K562 (cell line): ENCODE measurements at regions not wholly inside any gene's neighbourhood (a gene's known extent, or its start where the extent isn't known, plus 50 kb on each side); places are given as distances from the start of the nearest gene placed in this dataset.

Source experiments
- ATAC-seq: fragments of 200-7000 bp; cut with Tn5 transposase; 3 replicates; pipeline ENCODE4 v1.9.1; 2020; ENCODE audit warnings: moderate library complexity
- BruUV-seq: library from RNA; stranded (reverse); fragments of 400-500 nt; replicated peaks from 2 replicates; lab custom pipeline; 2021; lab: Mats Ljungman, UMichigan
- CTCF ChIA-PET: fragments of 300-600 bp; formaldehyde crosslinking; extraction: SDS; loops from one replicate; lab custom pipeline; 2021; ENCODE audit warnings: low intra/inter-chr PET ratio; lab: Yijun Ruan, JAX
- POLR2A ChIA-PET: fragments of 300-600, 350-650 bp; sonication (Branson Sonifier 250); formaldehyde crosslinking; extraction: SDS; loops from one replicate; lab custom pipeline; 2021; ENCODE audit warnings: antibody characterized with exemption, inconsistent platforms; lab: Yijun Ruan, JAX
- DNase-seq, 4 experiments: peaks; one replicate each; pipeline versions ENCODE4 v3.0.0 to v3.0.0-alpha.2; 2011 to 2018; ENCODE audit warnings: low spot score in 3 of 4, mixed read lengths in 3 of 4; ENCODE audit errors: extremely low read depth in 1 of 4
- FAIRE-seq: peaks from 2 replicates; lab custom pipeline; 2011; peaks lifted over from hg19 to GRCh38; lab: Jason Lieb, UNC
- H2AFZ ChIP-seq: 2 replicates; pipeline ENCODE4 v1.6.0; 2011; ENCODE audit warnings: low read depth, low read length, control low read depth, inconsistent platforms
- H3K27ac ChIP-seq: fragments of 200-600 bp; 3 replicates; pipeline ENCODE4 v1.8.0; 2011; ENCODE audit warnings: low read depth, mild to moderate bottlenecking, control low read depth, inconsistent platforms, low read length, moderate library complexity, mixed read lengths; ENCODE audit errors: extremely low read depth
- H3K27me3 ChIP-seq, 2 experiments: fragments of 300-600 bp in 1 of 2; 2 replicates in 1 of 2; 3 replicates in 1 of 2; pipeline versions ENCODE4 v1.6.0 to v1.8.0; 2011; ENCODE audit warnings: inconsistent platforms in 2 of 2, low read length in 2 of 2, mild to moderate bottlenecking in 1 of 2, mixed read lengths in 1 of 2, moderate library complexity in 1 of 2; ENCODE audit not compliant: control insufficient read depth in 2 of 2, insufficient read depth in 2 of 2
- H3K36me3 ChIP-seq: fragments of 300-600 bp; 3 replicates; pipeline ENCODE4 v1.8.0; 2011; ENCODE audit warnings: mild to moderate bottlenecking, low read length, inconsistent platforms; ENCODE audit not compliant: control insufficient read depth, insufficient read depth
- H3K4me1 ChIP-seq, 2 experiments: fragments of 200-600 bp in 1 of 2; replicated peaks in 1 of 2; 2 replicates in 1 of 2; 3 replicates in 1 of 2; pipeline versions ENCODE4 v1.5.1 to v1.8.0; 2011; ENCODE audit warnings: inconsistent platforms in 2 of 2, low read length in 2 of 2, mild to moderate bottlenecking in 1 of 2, mixed read lengths in 1 of 2, moderate library complexity in 1 of 2; ENCODE audit not compliant: control insufficient read depth in 2 of 2, insufficient read depth in 2 of 2
- H3K4me2 ChIP-seq: 2 replicates; pipeline ENCODE4 v1.6.1; 2011; ENCODE audit warnings: low read length, control low read depth, inconsistent platforms, mixed read lengths; ENCODE audit not compliant: insufficient read depth
- H3K4me3 ChIP-seq: fragments of 200-600 bp; sonication (generic), shearing (Covaris generic); 2 replicates; pipeline ENCODE4 v1.5.1; 2016; ENCODE audit warnings: control low read depth, inconsistent platforms
- H3K79me2 ChIP-seq: fragments of 200-600 bp; 3 replicates; pipeline ENCODE4 v1.8.0; 2011; ENCODE audit warnings: low read length, inconsistent platforms; ENCODE audit not compliant: control insufficient read depth, insufficient read depth
- H3K9ac ChIP-seq, 2 experiments: 2 replicates each; pipeline versions ENCODE4 v1.6.0 to v1.6.1; 2011; ENCODE audit warnings: low read depth in 2 of 2, low read length in 2 of 2, control low read depth in 1 of 2, inconsistent platforms in 1 of 2, mild to moderate bottlenecking in 1 of 2, mixed read lengths in 1 of 2; ENCODE audit not compliant: insufficient read depth in 1 of 2
- H3K9me1 ChIP-seq: one replicate; pipeline ENCODE4 v1.6.0; 2011; ENCODE audit warnings: inconsistent platforms, mild to moderate bottlenecking, low read length, moderate library complexity; ENCODE audit not compliant: control insufficient read depth, insufficient read depth
- H3K9me3 ChIP-seq: replicated peaks from 2 replicates; pipeline ENCODE4 v1.5.1; 2011; ENCODE audit warnings: low read depth, low read length, inconsistent platforms; ENCODE audit not compliant: control insufficient read depth, insufficient read depth
- H4K20me1 ChIP-seq: replicated peaks from 2 replicates; pipeline ENCODE4 v1.6.1; 2011; ENCODE audit warnings: low read length, inconsistent platforms, mixed read lengths; ENCODE audit not compliant: control insufficient read depth, insufficient read depth
- BHLHE40 ChIP-seq: IDR thresholded peaks from 2 replicates; pipeline ENCODE4 v1.6.1; 2011; ENCODE audit warnings: low read length, improper control_type of control experiment
- CBX1 ChIP-seq: sonication (generic); IDR thresholded peaks from 2 replicates; pipeline ENCODE4 v1.6.1; 2016; ENCODE audit warnings: antibody characterized with exemption, low read depth, mild to moderate bottlenecking
- DMBX1 ChIP-seq: fragments of 250-450 bp; sonication (Bioruptor Pico); IDR thresholded peaks from 2 replicates; pipeline ENCODE4 v1.8.0; 2022; ENCODE audit warnings: inconsistent platforms, mild to moderate bottlenecking, moderate library complexity, borderline replicate concordance
- HDGF ChIP-seq: fragments of 450-650 bp; IDR thresholded peaks from 2 replicates; pipeline ENCODE4 v1.6.1; 2016
- HNRNPH1 ChIP-seq: fragments of 200-400 bp; formaldehyde crosslinking; optimal IDR thresholded peaks from 2 replicates; pipeline ENCODE3; 2017; ENCODE audit warnings: low read depth, mild to moderate bottlenecking, low read length, moderate library complexity
- MAFK ChIP-seq: IDR thresholded peaks from 2 replicates; pipeline ENCODE4 v1.6.1; 2011; ENCODE audit warnings: low read length, improper control_type of control experiment
- MECOM ChIP-seq: fragments of 250-450 bp; sonication (Bioruptor Pico); IDR thresholded peaks from 2 replicates; pipeline ENCODE4 v1.8.0; 2022; ENCODE audit warnings: inconsistent platforms
- NBN ChIP-seq: fragments of 450-650 bp; IDR thresholded peaks from 2 replicates; pipeline ENCODE4 v1.6.1; 2016; ENCODE audit warnings: low read depth, mild to moderate bottlenecking
- REST ChIP-seq, 2 experiments: fragments of 450-650 bp; formaldehyde crosslinking in 1 of 2; IDR thresholded peaks; 2 replicates each; pipeline versions ENCODE4 v1.4.0 to v1.6.1; 2014 to 2020; ENCODE audit warnings: mild to moderate bottlenecking in 2 of 2, borderline replicate concordance in 1 of 2, low read depth in 1 of 2
- SETDB1 ChIP-seq: IDR thresholded peaks from one replicate; pipeline ENCODE4 v1.6.1; 2012; ENCODE audit warnings: low read length, control low read depth, inconsistent platforms
- TCFL5 ChIP-seq: fragments of 250-450 bp; sonication (Bioruptor Pico); conservative IDR thresholded peaks from 2 replicates; pipeline ENCODE4 v1.6.1; 2021; ENCODE audit warnings: mild to moderate bottlenecking, moderate library complexity, matching md5 sums
- UBTF ChIP-seq, 2 experiments: IDR thresholded peaks; 2 replicates each; pipeline ENCODE4 v1.6.1; 2012; ENCODE audit warnings: improper control_type of control experiment in 2 of 2, low read depth in 2 of 2, low read length in 2 of 2, borderline replicate concordance in 1 of 2
- ZNF197 ChIP-seq: fragments of 200-800 bp; sonication (Bioruptor generic); IDR thresholded peaks from 2 replicates; pipeline ENCODE4 v1.6.1; 2016; ENCODE audit warnings: low read depth, missing genetic modification characterization, missing compliant biosample characterization
- ZNF444 ChIP-seq: fragments of 250-450 bp; sonication (Bioruptor Pico); IDR thresholded peaks from 2 replicates; pipeline ENCODE4 v1.4.0; 2020; ENCODE audit warnings: mild to moderate bottlenecking, moderate library complexity
- WGBS: fragments of 100-300 bp; shearing (Covaris generic); methylation state at CpG from one replicate; pipeline ENCODE4 v1.1.6; 2016; ENCODE audit warnings: low coverage, mixed read lengths; ENCODE audit not compliant: insufficient coverage; ENCODE audit errors: missing lambda C conversion rate; 5-methylcytosine and 5-hydroxymethylcytosine counted together
- in situ Hi-C: fragments of 300-500 bp; cut with MboI; formaldehyde crosslinking; loops from 4 replicates; pipeline ENCODE4 v1.15.0; 2018; ENCODE audit warnings: inconsistent platforms, mixed read lengths
- intact Hi-C: fragments of 100-400 bp; cut with micrococcal nuclease; formaldehyde crosslinking; loops from 2 replicates; pipeline ENCODE4 v1.14.2; 2022

- POLR2A ChIA-PET = no interaction called here
- 0% methylated on average over 5 of the region's 5 CpGs for WGBS
- TF ChIP-seq HDGF = no peak
- TF ChIP-seq MAFK = no peak
- no peak for TF ChIP-seq TCFL5 (CRISPR knock-in tag)
- no peak for TF ChIP-seq CBX1
- TF ChIP-seq UBTF (IDR thresholded peaks at IDR 0.05; ENCODE audit: borderline replicate concordance in 1 of 2, low read depth in 2 of 2, low read length in 2 of 2) = no peak
- TF ChIP-seq BHLHE40 = no peak
- no peak for TF ChIP-seq HNRNPH1
- no peak for TF ChIP-seq ZNF197 (CRISPR knock-in tag)
- no peak for TF ChIP-seq MECOM (CRISPR knock-in tag)
- TF ChIP-seq ZNF444 = no peak
- TF ChIP-seq REST (IDR thresholded peaks at IDR 0.05; ENCODE audit: borderline replicate concordance) = no peak
- no peak for TF ChIP-seq REST (CRISPR knock-in tag; IDR thresholded peaks at IDR 0.05; ENCODE audit: low read depth)
- TF ChIP-seq NBN = no peak
- TF ChIP-seq DMBX1 (CRISPR knock-in tag) = no peak
- TF ChIP-seq SETDB1 = no peak
These were observed 1992.3 kb downstream of the MAT2B start for GRCh38 chr5:165497707-165498106.

More at GRCh38 chr5:165497707-165498106, 1992.3 kb downstream of the MAT2B start:
- Histone ChIP-seq H2AFZ (no peak overlapping the region), H4K20me1 (no peaks in the 10 kb centered on the region), H3K27me3 (no peaks in the 10 kb centered on the region), H3K27ac (no peak overlapping the region), H3K4me3 (no peak overlapping the region), H3K9ac (no peak overlapping the region), H3K4me2 (no peak overlapping the region), H3K36me3 (no peaks in the 10 kb centered on the region), H3K4me1 (no peaks in the 10 kb centered on the region), H3K9me1 (no peaks in the 10 kb centered on the region), H3K79me2 (no peaks in the 10 kb centered on the region), H3K9me3 (peaks cover 3% of the 10 kb centered on the region; the same call in 1 of the 2 replicates)
- ATAC-seq = no peak
- in situ Hi-C loops = no loop called here
- intact Hi-C loops = no loop called here
- CTCF ChIA-PET = no interaction called here
- FAIRE-seq = no peak
- peak in 3 of 4 experiments; percentile 0 to 7 (median 5) for DNase-seq
- BruUV-seq = no TSS peak
